ENCODE measurements at regions not wholly inside any gene's neighbourhood (a gene's known extent, or its start where the extent isn't known, plus 50 kb on each side); places are given as distances from the start of the nearest gene placed in this dataset.

- H3K27me3 ChIP-seq (ENCODE audit: insufficient read depth, poor library complexity, severe bottlenecking): no peaks in the 10 kb centered on the region
- TF ChIP-seq CTCF (IDR thresholded peaks at IDR 0.05; ENCODE audit: insufficient read depth, low read length): no peak
- no peak for TF ChIP-seq POLR2AphosphoS5 (IDR thresholded peaks at IDR 0.05; ENCODE audit: low read depth)
- no peak for DNase-seq (ENCODE audit: low read depth in 1 of 2, low spot score in 1 of 2)
- H3K4me3 ChIP-seq (replicated peaks; ENCODE audit: insufficient read depth, low read length): no peak overlapping the region
- H3K27ac ChIP-seq (replicated peaks): no peak overlapping the region
Measured at GRCh38 chr2:35830833-35831232, 524.7 kb upstream of the CRIM1 start.

- H3K27me3 ChIP-seq (ENCODE audit: insufficient read depth, poor library complexity, severe bottlenecking): no peaks in the 10 kb centered on the region
- no peak overlapping the region for H3K27ac ChIP-seq (replicated peaks)
- no peak for TF ChIP-seq GABPA (IDR thresholded peaks at IDR 0.05; ENCODE audit: low read depth)
- no peak for TF ChIP-seq REST (IDR thresholded peaks at IDR 0.05; ENCODE audit: insufficient replicate concordance, low read depth)
- no peak for TF ChIP-seq SPI1 (IDR thresholded peaks at IDR 0.05; ENCODE audit: borderline replicate concordance, low read depth)
- no peak for TF ChIP-seq CTCF (IDR thresholded peaks at IDR 0.05; ENCODE audit: insufficient read depth, low read length)
- no peak for TF ChIP-seq POLR2AphosphoS5 (IDR thresholded peaks at IDR 0.05; ENCODE audit: low read depth)
- no peak for DNase-seq (ENCODE audit: low read depth in 1 of 2, low spot score in 1 of 2)
- no peak overlapping the region for H3K4me3 ChIP-seq (replicated peaks; ENCODE audit: insufficient read depth, low read length)
Measured at GRCh38 chr2:35827086-35827485, 528.5 kb upstream of the CRIM1 start.

GRCh38 chr2:35822716-35823115 is 532.9 kb upstream of the CRIM1 start:
- H3K27ac ChIP-seq (replicated peaks): no peak overlapping the region
- TF ChIP-seq POLR2AphosphoS5 (IDR thresholded peaks at IDR 0.05; ENCODE audit: low read depth): no peak
- no peak for TF ChIP-seq CTCF (IDR thresholded peaks at IDR 0.05; ENCODE audit: insufficient read depth, low read length)
- TF ChIP-seq SPI1 (IDR thresholded peaks at IDR 0.05; ENCODE audit: borderline replicate concordance, low read depth): no peak
- no peak for TF ChIP-seq GABPA (IDR thresholded peaks at IDR 0.05; ENCODE audit: low read depth)
- no peak for TF ChIP-seq REST (IDR thresholded peaks at IDR 0.05; ENCODE audit: insufficient replicate concordance, low read depth)
- DNase-seq (ENCODE audit: low read depth in 1 of 2, low spot score in 1 of 2): no peak
- no peak overlapping the region for H3K4me3 ChIP-seq (replicated peaks; ENCODE audit: insufficient read depth, low read length)
- H3K27me3 ChIP-seq (ENCODE audit: insufficient read depth, poor library complexity, severe bottlenecking): peaks cover 3% of the 10 kb centered on the region

GRCh38 chr2:35821675-35822074 is 533.9 kb upstream of the CRIM1 start:
- Histone ChIP-seq H3K4me3 (replicated peaks; ENCODE audit: insufficient read depth, low read length) (no peak overlapping the region), H3K27me3 (ENCODE audit: insufficient read depth, poor library complexity, severe bottlenecking) (peaks cover 3% of the 10 kb centered on the region), H3K27ac (replicated peaks) (no peak overlapping the region)
- DNase-seq (ENCODE audit: low read depth in 1 of 2, low spot score in 1 of 2): no peak
- TF ChIP-seq CTCF (IDR thresholded peaks at IDR 0.05; ENCODE audit: insufficient read depth, low read length) (no peak), GABPA (IDR thresholded peaks at IDR 0.05; ENCODE audit: low read depth) (no peak), POLR2AphosphoS5 (IDR thresholded peaks at IDR 0.05; ENCODE audit: low read depth) (no peak), REST (IDR thresholded peaks at IDR 0.05; ENCODE audit: insufficient replicate concordance, low read depth) (no peak), SPI1 (IDR thresholded peaks at IDR 0.05; ENCODE audit: borderline replicate concordance, low read depth) (no peak)

Data from HL-60 (cell line).